ENCODE measurements at regions not wholly inside any gene's neighbourhood (a gene's known extent, or its start where the extent isn't known, plus 50 kb on each side); places are given as distances from the start of the nearest gene placed in this dataset.

DNA sequence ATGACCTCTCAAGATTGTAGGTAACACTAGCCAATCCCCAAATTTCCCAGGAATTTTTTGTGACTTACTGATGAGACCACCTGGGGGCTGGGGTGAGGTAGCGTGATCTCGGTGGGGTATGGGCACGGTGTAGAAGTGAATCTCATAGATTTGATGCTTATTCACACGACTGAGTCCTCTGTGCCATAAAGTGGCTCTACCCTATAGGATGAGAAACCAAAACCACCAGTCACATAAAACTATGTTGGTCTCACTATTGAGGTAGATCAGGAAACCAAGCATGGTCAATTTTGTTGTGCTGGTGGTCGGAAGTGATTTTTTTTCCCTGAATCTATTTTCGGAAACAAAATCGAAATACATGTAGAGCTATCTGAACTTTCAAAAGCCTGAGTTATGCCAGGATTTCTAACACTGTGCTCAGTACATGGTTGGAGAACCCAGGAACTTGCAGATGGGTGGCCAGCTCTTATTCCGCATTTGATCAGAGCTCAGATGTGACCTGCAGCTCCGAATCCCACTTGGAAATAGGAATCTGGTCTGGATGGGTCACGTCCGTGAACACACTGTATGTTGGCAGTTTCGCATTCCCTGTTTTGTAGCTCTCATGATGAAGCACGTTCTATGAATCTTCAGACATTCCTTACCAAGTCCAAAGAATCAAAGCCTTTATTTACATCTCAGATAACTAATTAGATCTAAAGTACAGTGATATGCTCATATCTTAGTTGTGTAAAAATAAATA, 261.5 kb downstream of the KLF6 start:
- DNase-seq (ENCODE audit: low read depth in 2 of 2) = no peak

DNA sequence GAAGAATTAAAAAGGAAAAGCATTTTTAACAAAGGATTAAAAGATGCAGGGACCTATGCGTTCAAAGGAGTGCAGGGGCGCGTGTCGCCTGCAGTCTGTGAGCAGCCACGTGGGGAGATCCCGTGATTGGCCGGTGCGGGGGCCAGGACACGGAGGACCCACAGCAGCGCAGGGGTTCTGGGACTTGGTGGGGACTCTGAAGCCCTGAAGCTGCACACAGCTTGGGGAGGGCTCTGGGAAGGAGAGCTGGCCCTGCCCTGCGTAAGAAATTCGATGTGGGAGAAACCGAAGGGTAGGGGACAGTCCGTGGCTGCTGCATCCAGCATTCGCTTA, 268.1 kb downstream of the KLF6 start:
- DNase-seq (ENCODE audit: low read depth in 2 of 2) = no peak

DNA sequence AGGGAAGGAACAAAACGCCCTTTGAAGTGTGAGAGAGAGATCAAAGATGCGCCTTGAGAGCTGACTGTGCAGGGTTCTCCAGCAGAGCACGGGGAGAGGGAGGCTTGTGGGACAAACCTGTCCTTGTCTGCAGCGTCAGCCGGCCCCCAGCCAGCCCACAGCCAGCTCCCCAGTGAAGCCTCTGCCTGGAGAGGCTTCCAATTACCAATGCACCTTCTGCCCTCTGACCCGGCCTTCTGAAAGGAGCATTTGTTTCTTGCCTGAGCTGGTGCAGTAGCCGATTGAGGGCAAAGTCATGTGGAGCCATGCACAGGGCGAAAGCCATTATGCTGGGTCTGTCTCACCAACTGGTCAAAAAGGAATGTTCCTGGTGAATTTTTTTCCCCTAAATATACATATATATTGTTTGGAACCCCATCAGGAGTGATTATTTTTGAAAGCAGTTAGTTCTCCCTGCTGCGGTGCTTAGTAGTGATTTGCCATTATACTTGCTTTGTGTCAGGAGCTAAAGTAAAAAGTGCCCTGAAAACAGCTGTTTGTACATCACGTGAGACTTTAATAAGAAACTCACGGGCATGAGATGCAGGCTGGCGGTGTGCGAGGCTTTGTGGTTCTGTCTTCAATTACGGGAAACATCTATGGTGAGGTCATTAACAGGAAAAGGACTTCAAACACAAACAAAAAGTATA, 268.6 kb downstream of the KLF6 start:
- DNase-seq (ENCODE audit: low read depth in 2 of 2) = no peak

DNA sequence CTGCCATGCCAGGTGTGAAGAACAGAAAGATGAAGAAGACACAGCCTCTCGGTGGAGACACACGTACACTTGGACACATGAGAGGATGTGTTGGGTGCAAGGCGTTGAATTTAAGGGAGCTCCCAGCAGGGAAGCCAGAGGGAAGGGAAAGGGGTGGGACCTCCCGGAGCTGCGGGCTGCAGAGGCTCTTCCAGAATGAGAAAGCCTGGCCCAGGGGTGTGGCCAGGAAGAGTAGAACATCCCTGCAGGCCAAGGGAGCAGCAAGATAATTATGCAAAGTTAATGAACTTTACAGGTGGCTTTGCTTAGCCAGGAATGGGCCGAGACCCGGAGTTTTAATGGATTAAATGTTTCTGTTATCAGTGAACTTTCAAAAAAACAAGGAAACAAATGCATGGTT, 270.3 kb downstream of the KLF6 start:
- no peak for DNase-seq (ENCODE audit: low read depth in 2 of 2)

DNA sequence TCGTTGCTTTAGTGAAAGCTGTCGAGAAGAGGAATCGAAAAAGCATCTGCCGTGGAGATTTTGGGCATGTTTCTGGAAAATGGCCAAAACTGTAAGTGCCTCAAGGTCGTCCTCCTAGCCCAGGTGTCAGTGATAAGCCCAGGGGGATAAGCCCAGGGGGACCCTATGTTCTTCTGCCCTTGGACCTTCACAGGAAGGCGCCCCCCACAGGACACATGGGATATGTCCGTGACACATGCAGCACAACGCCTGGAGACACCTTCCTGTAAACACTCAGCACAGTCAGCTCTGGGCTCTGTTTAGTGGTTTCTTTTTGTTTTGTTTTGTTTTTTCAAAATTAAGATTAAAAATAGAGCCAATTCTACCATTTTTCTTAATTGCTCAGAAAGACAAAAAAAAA, 272.7 kb downstream of the KLF6 start:
- no peak for DNase-seq (ENCODE audit: low read depth in 2 of 2)

DNA sequence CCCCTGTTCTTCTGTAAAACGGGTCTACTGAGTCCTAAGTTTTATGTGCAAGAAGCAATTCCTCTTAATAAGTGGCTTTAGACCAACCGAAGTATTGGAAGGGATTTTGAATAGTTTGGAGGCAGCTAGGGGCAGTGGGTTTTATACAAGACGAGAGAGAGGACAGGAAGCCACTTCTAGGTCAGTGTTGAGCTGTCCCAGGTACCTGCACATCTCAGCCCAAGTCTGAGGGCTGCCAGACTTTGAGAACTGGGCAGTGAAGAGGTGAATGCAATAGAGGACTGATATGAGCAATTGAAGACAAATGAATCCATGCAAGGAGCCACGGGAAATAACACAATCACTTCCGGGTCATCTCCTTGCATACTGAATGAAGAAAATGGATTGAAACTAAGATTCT, 273.5 kb downstream of the KLF6 start:
- no peak for DNase-seq (ENCODE audit: low read depth in 2 of 2)

DNA sequence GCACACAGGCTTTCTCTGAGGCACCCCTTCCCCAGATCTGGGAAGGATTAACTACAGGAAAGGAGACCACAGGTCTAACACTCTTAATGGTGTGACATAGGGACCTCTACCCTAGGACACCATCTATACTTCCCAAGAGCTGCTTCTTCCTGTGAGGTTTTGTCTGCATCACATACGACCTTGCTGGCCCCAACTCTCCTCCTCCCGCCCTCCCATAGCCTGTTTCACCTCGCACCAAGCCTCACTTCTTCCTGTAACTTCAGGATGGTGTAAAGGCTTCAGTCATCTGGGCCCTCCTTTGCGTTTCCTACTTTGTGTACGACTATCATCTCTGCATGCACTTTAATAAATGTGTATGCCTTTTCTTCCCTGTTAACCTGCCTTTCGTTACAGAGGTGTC, 274.3 kb downstream of the KLF6 start:
- DNase-seq (ENCODE audit: low read depth in 2 of 2) = no peak

DNA sequence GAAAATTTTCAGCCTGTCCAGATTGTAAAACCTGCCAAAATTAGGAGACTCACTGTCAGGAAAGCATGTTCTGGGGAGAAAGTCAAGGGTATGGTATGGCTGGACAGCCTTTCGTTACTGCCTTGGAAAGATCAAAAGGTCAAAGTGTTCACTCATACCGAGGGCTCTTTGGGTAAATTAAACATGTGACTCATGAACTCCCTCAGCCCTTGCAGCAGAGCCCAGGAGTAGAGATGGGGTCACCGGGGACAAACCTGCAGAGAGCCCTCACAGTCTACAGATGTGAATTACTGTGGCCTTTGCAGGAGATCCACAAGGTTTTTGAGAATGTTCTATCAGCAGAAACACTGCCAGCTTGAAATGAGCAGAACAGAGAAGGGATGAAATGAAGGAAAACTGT, 275.7 kb downstream of the KLF6 start:
- no peak for DNase-seq (ENCODE audit: low read depth in 2 of 2)

DNA sequence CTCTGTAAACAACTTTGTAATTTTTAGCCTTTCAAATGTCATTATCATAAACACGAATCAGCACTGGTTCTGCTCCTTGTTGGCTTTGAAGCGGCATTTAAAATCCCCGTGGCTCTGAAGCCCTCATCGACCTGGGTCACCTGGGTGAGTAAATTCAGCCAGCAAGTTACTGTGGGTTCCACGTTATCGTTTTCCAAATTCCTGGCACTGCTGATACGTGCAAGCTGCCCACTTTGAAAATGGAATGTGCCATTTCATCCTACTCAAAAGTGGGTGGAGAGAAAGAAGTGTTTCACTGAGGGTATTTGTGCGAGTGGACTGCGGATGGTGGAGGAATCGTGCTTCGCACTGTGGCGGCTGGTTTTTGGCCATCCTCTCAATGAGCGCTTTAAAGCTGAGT, 281.7 kb downstream of the KLF6 start:
- DNase-seq (ENCODE audit: low read depth in 2 of 2) = no peak

DNA sequence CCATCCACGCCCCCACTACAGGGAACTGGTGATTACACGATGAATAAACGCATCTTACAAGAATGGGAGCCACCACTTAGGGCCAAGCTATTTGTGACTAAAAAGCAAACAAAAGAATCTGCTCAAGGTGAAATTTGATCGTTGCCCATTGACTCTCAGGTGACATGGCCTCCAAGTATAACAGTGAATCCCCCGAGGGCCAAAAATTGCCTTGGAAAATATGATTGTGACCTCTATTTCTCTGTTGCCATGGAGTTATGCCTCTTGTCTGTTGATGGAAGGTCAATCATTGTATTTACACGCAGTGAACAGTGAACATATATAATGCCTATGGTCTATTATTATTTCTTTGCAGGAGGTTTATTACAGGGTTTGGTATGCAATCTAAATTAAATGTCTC, 282.3 kb downstream of the KLF6 start:
- no peak for DNase-seq (ENCODE audit: low read depth in 2 of 2)

DNA sequence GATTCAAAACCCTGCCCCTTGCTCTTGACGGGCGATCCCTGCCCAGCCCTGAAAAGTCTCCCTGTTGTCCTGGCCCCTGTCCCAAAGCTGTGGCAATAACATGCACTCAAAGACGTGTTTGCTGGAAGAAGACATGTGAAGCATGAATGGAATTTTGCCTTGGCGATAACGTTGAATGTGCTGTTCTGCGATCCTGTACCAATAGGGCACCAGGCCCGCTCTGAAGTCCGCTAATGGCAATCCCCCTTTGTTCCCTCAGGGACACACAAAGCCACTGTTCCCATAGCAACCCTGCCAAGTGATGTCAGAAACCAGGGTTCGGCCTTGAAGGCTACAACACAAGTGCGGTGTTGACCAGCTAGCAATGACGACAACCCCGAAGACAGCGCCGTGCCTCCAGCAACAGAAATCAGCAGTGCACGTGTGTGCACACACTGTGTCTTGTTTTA, 284.6 kb downstream of the KLF6 start:
- DNase-seq (ENCODE audit: low read depth in 2 of 2) = no peak

DNA sequence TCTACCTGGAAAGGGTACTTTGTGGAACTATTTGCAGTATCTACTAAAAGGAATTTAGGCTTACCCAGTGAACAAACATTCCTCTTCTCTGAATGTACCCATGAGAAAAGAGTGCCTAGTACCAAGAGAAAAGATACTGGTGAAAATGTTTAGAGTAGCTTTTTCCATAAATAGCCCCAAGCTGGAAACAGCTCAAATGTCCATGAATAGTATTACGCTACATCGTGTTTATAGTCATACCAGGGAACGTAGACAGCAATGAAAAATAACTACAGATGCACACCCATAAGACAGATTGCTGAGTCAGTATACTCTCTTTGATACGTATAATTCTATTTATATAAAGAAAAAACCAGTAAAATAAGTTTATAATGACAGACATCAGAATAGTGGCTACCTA, 285.9 kb downstream of the KLF6 start:
- DNase-seq (ENCODE audit: low read depth in 2 of 2) = no peak

DNA sequence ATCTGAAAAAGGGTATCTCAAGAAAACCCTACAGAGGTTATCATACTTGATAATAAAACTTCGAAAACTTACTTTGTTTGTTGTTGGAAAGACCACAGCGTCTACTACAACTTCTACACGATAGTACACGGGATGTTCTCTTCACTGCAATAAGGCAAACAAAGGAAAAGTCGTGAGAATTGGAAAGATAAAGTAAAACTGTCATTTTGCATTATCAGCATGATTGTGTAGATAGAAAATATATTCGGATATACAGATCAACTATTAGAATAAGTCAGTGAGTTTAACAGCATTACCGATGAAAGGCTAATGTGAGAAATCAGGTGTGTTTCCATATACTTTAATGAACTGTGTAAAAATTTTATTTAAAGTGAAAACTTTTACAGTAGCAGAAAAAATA, 287.4 kb downstream of the KLF6 start:
- no peak for DNase-seq (ENCODE audit: low read depth in 2 of 2)

DNA sequence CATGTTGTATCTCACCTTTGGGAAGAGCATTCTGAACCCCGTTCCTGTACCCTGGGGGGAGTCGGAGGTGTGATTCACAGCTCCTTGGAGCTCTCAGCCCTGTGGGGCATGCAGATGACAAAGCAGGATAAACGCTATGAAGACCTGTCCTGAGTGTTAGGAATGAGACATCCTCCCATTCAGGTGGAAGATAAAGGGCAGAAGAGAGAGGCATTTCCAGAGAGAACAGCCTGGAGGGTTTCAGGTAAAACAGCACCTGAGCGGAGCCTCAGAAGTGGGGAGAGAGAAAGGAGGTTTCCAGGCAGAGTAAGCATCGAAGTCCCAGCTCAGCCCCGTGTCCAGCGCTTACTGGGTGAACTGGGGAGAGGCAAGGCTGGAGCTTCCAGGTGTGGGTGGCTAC, 288.9 kb downstream of the KLF6 start:
- no peak for DNase-seq (ENCODE audit: low read depth in 2 of 2)

DNA sequence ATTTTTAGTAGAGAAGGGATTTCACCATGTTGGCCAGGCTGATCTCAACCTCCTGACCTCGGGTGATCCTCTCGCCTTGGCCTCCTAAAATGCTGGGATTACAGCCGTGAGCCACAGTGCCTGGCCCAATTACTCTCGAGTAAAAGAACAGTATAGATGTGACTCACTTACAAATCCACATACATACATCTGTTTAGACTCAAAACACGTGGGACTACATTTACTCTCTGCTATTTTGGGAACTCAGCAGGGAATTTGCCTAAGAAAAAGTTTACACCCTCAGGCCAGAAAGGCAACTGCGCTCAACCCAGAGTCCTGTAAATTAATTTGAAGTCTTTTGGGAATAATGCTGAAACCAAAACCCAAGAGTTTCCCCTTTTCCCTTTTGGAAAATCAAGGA, 289.7 kb downstream of the KLF6 start:
- DNase-seq (ENCODE audit: low read depth in 2 of 2) = no peak

DNA sequence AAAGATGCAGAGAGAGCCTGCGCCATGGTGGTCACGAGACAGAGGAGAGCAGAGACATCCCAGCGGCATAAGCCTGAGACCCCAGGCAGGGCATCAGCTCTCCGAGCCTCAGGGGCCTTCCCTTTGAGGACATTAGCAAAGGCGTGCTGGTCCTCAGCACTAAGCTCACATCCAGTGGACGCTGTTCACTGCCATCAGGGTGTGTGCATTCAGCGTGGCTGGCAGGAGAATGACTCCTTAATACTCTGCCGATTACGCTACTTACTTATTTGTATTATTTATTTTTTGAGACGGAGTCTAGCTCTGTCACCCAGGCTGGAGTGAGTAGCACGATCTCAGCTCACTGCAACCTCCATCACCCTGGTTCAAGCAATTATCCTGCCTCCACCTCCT, 290.2 kb downstream of the KLF6 start:
- no peak for DNase-seq (ENCODE audit: low read depth in 2 of 2)

DNA sequence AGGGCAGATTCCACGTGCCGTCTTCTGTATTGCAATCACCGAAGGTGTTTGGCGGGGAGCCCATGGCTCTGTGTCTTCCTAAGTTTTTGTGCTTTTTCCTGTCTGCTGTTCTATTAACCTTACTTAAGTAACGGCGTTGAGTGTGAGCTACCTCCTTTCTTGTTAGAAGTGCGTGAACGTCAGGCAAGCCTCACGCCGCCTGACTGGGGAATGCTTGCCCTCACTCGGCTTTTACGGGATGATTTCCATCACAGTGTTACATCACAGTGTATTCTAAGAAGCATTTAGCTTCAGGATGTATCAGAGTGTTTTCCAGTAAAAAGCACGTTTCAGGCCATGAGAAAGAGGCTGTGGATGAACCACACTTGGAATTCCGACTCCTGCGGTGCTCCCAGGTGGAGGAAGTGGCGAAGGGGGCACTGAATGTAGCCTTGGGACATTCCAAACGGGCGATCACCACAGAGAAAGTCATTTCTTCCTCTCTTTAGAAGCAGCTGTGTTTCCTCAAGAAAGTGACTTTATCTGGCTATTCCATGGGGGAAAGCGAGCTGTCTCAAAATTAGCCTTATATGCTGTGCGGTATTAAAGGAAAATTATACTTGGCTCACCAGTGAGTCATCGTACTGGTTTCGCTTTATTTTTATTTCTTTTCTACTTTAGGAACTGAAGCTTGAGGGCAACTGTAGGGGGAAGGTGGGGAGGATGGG, 290.7 kb downstream of the KLF6 start:
- DNase-seq (ENCODE audit: low read depth in 2 of 2) = no peak

DNA sequence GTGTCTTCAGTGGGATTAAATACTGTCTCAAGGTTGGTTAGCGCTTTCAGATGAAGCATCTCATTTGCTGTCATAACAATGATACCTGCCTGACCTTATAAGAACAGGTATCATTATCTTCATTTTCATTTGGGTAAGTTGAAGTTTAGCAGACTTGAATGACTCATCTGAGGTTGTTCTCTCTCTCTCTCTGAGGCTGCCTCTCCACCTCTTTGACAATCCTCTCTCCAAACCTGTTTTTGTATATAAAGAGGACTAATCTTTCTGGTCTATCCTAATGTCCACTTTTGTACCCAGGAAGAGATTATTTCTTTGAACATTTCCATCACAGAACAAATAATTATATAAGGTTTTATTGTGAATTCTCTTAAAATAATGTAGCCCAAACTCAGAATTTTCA, 291.4 kb downstream of the KLF6 start:
- DNase-seq (ENCODE audit: low read depth in 2 of 2) = no peak

DNA sequence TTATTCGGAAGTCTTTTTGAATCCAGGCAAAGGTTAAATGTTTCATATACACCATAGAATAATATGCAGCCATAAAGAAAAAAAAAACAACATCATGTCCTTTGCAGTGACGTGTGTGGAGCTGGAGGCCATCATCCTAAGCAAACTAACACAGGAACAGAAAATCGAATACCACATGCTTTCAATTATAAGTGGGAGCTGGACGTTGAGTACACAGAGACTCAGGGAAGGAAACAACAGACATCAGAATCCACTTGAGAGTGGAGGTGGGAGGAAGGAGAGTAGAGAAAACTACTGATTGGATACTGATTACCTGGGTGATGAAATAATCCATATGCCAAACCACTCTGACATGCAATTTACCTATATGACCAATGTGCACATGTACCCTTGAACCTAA, 293.4 kb downstream of the KLF6 start:
- no peak for DNase-seq (ENCODE audit: low read depth in 2 of 2)

DNA sequence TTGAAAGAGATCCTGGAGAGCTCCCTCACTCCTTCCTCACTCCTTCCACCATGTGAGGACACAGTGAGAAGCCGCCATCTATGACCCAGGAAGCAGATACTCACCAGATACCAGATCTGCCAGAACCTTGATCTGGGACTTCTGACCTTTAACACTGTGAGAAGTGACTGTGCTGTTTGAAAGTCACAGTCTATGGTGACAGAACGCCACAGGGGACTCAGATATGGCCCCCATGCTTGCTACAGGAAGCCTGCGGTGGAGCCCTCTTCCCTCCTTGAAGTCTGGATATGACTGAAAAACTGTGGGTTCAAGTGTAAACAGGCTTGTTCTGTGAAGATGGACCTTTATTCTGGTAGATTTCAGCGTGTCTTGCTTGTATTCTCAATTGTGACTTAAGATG, 297.8 kb downstream of the KLF6 start:
- no peak for DNase-seq (ENCODE audit: low read depth in 2 of 2)

DNA sequence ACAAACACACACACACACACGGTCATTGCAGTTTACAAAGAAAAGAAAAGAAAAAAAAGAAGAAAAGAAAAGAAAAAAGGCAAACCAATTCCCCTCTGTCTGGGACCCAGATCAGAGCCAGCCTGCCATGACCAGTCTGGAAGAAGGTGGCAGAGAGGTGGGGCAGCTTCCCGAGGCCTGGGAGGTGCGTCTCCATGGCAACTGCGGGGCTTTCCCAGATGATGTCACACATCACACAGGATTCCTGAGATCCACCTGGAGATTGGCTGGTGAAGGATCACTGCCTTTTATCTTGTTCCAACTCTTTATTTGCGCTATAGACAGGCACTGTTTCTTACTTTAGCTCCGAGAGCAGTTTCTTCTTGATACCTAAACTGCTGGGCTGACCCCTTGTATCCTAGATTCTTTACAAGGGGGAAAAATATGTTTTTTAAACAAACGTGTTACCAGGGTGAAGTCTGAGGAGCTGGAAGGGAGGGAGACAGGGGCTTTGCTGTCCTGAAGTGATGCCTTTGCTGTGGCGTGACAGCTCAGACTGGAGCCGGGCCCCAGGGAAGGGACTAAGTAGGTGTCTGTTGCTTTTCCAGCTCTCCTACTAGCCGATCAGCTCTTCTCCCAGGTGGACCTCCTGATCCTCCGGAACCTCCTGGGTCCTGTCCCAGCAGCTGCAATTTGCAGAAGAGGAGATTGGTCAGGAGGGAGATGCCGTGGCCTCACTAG, 298.5 kb downstream of the KLF6 start:
- no peak for DNase-seq (ENCODE audit: low read depth in 2 of 2)

DNA sequence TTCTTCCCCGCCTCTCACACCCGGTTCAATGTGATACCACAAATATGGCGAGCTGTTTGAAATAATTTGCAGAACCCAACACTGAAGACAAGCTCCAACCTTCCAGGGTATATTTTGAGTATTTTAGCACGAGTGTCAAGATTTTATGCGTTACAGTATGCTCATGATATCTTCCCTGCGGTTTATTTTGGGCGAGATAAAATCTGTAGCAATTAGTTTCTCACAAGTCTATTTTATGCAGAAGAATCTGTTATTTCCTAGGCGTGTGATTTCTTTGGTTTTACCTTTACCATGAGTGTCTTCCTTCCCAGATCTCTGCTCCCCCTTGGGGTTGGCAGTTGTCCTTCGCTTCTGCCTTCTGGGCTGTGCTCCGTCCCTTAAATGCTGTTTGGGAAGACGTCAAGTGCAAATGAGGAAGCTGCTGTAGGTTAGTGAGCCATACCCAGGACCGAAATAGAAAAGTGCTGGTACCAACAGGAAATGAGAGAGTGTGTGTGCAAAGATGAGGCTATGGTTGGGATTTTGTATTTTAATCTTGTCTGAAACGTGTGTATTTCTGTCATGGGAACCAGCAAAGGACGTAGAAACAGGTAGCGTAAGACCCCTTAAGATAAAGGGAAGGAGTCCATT, 299.8 kb downstream of the KLF6 start:
- DNase-seq (ENCODE audit: low read depth in 2 of 2) = no peak

Measured in stimulated activated CD4-positive, alpha-beta T cell treated with anti-CD3 and anti-CD28 coated beads, Interleukin-4, amount 100 ng/mL, for 48 hours (primary cell).